HL-60 (cell line): ENCODE measurements at regions not wholly inside any gene's neighbourhood (a gene's known extent, or its start where the extent isn't known, plus 50 kb on each side); places are given as distances from the start of the nearest gene placed in this dataset.

ENCODE experiments used
- POLR2AphosphoS5 ChIP-seq: IDR thresholded peaks from 2 replicates; pipeline ENCODE4 v1.6.1; 2012; ENCODE audit warnings: low read depth
- TF ChIP-seq, protein P1 (sequence below): IDR thresholded peaks from one replicate; pipeline ENCODE4 v1.5.1; 2011; ENCODE audit warnings: low read length, control low read depth, inconsistent platforms; ENCODE audit not compliant: insufficient read depth

DNA sequence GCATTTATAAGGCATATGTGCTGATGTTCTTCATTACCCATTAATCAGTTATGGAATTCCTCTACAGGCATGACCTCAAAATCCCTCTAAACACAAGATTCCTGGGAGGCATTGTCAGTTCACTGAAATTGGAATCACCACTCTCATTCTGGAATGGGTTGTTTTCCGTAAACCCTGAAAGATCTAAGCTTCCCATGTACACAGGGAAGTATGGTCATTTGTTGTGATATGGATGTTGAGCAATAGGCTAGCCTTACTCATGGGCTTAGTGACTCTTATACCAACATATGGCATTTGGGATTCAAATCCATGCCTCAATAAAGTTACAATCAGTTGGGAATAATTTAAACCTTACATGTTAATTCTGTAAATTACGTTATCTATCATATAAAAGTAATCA is 258.0 kb downstream of the XPNPEP1 start:
- TF ChIP-seq, protein P1, sequence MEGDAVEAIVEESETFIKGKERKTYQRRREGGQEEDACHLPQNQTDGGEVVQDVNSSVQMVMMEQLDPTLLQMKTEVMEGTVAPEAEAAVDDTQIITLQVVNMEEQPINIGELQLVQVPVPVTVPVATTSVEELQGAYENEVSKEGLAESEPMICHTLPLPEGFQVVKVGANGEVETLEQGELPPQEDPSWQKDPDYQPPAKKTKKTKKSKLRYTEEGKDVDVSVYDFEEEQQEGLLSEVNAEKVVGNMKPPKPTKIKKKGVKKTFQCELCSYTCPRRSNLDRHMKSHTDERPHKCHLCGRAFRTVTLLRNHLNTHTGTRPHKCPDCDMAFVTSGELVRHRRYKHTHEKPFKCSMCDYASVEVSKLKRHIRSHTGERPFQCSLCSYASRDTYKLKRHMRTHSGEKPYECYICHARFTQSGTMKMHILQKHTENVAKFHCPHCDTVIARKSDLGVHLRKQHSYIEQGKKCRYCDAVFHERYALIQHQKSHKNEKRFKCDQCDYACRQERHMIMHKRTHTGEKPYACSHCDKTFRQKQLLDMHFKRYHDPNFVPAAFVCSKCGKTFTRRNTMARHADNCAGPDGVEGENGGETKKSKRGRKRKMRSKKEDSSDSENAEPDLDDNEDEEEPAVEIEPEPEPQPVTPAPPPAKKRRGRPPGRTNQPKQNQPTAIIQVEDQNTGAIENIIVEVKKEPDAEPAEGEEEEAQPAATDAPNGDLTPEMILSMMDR, result no peak
- no peak for TF ChIP-seq POLR2AphosphoS5
